VCaP (cell line): ENCODE measurements at regions not wholly inside any gene's neighbourhood (a gene's known extent, or its start where the extent isn't known, plus 50 kb on each side); places are given as distances from the start of the nearest gene placed in this dataset.

ENCODE experiments used
- H3K27ac ChIP-seq: fragments of 450-650 bp; 2 replicates; pipeline ENCODE4 v1.5.1; 2017
- CTCF ChIP-seq: fragments of 450-650 bp; conservative IDR thresholded peaks from 2 replicates; pipeline ENCODE4 v1.5.1; 2017; ENCODE audit warnings: mild to moderate bottlenecking, moderate library complexity

GRCh38 chr4:184896868-184897715, 71.3 kb upstream of the ACSL1 start:
- no peak overlapping the region for H3K27ac ChIP-seq
- no peak for TF ChIP-seq CTCF

- no peak overlapping the region; the same call in 1 of the 2 replicates for H3K27ac ChIP-seq
- TF ChIP-seq CTCF = no peak
These were observed 72.1 kb upstream of the ACSL1 start for GRCh38 chr4:184897895-184898294.

GRCh38 chr4:184898793-184899192, 73.0 kb upstream of the ACSL1 start:
- H3K27ac ChIP-seq = no peak overlapping the region
- no peak for TF ChIP-seq CTCF

GRCh38 chr4:184899261-184900134, 73.7 kb upstream of the ACSL1 start:
- no peak for TF ChIP-seq CTCF
- no peak overlapping the region for H3K27ac ChIP-seq

- TF ChIP-seq CTCF = no peak
- no peak overlapping the region for H3K27ac ChIP-seq
These were observed 74.4 kb upstream of the ACSL1 start for GRCh38 chr4:184900184-184900583.

GRCh38 chr4:184902550-184902949, 76.8 kb upstream of the ACSL1 start:
- no peak overlapping the region for H3K27ac ChIP-seq
- TF ChIP-seq CTCF = no peak

GRCh38 chr4:184906480-184907097, 80.8 kb upstream of the ACSL1 start:
- no peak for TF ChIP-seq CTCF
- H3K27ac ChIP-seq = no peak overlapping the region
